DMS153 (cell line): ENCODE measurements at regions not wholly inside any gene's neighbourhood (a gene's known extent, or its start where the extent isn't known, plus 50 kb on each side); places are given as distances from the start of the nearest gene placed in this dataset.

Experiments
- DNase-seq: peaks from one replicate; lab custom pipeline; 2025; lab: John Stamatoyannopoulos, UW

- DNase-seq: no peak
Measured at GRCh38 chr22:49548356-49549202, 279.1 kb downstream of the BRD1 start.

GRCh38 chr22:49547751-49548239 is 279.9 kb downstream of the BRD1 start:
- no peak for DNase-seq

GRCh38 chr22:49546811-49547585 is 280.7 kb downstream of the BRD1 start:
- no peak for DNase-seq

DNA sequence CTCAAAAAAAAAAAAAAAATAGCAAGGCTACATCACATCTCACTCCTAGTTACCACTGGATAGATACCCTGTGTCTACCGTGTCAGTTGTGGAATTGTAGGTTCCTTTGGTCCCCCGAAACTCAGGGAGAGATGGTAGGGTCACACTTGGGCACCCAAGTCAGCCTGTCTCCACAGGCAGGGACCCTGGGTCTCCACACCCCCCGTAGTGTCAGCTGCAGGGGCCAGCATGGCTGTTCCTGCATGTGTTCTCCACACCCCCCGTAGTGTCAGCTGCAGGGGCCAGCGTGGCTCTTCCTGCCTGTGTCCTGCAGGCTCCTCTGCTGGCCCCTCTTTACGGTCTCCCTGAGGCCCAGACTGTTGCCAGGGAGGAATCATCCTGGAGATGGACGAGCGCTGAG is 282.1 kb downstream of the BRD1 start:
- DNase-seq: no peak

DNA sequence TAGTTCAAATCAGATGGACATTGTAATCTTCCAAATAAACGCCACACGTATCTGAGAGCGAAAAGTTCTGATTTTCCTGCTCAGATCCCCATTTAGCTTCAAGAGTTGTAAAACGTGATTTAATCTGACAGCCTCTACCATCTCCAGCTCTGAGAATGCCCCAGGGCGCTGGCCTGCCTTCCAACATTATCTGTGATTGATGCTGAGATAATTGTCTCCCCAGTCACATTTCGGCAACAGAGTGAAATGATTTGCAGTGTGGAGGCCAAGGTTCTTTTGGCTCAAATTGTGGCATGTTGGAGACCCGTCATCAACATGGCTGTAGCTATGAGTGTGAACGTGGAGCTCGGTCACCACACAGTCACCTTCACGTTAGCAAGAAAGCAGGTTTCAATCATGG is 283.4 kb downstream of the BRD1 start:
- DNase-seq: no peak

- no peak for DNase-seq
Measured at GRCh38 chr22:49543876-49544275, 283.8 kb downstream of the BRD1 start.

GRCh38 chr22:49541693-49542230 is 285.9 kb downstream of the BRD1 start:
- no peak for DNase-seq

DNA sequence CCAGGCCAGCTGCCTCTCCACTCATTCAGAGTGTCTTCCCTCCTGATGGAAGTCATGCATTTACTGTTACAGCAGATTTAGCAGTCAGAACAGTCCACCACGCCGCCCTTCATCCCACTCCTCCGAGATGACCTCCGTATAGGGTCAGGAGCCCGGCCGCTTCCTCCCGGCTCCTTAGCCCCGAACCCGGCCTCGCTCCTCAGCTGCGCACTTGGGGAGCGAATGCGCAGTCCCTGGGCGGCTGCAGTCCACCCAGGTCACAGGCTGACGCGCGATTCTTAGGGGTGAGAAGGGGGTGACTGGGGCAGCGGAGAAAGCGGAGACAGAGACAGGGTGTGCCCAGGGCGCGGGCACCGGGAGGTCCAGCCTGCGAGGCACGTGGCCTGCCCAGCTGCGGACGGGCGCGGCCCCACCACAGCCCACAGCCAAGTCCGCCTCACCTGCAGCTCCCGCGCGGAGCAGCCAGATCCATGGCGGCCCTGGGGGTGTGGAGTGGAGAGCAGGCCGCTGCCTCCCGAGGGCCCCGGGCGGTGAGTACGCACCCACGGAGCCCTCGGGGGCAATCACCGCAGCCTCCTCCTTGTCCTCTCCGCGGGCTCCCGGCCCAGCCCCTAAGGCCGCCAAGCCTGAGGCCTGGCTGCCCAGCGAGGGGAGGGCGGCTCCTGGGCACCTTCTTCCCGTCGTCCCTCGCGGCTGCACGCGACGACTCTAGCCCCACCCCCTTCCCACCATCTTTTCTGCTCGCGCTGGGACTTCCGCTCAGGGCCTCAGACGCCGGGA is 286.6 kb downstream of the BRD1 start:
- no peak for DNase-seq

- no peak for DNase-seq
Measured at GRCh38 chr22:49540084-49540912, 287.4 kb downstream of the BRD1 start.

DNA sequence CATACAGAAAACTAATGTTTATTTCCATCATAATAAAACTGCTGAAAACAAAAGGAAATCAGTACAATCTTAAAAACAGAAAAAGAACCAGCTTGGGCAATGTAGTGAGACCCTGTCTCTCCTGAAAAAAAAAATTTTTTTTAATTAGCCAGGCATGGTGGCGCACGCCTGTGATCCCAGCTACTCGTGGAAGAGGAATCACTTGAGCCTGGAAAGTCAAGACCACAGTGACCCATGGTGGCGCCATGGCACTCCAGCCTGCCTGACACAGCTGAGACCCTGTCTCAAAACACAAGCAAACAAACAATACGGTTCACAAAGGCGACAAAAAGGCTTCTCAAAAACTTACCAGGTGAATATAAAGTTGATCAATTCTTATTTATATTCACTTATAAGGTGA is 289.7 kb downstream of the BRD1 start:
- no peak for DNase-seq

GRCh38 chr22:49536571-49537131 is 291.0 kb downstream of the BRD1 start:
- no peak for DNase-seq

DNA sequence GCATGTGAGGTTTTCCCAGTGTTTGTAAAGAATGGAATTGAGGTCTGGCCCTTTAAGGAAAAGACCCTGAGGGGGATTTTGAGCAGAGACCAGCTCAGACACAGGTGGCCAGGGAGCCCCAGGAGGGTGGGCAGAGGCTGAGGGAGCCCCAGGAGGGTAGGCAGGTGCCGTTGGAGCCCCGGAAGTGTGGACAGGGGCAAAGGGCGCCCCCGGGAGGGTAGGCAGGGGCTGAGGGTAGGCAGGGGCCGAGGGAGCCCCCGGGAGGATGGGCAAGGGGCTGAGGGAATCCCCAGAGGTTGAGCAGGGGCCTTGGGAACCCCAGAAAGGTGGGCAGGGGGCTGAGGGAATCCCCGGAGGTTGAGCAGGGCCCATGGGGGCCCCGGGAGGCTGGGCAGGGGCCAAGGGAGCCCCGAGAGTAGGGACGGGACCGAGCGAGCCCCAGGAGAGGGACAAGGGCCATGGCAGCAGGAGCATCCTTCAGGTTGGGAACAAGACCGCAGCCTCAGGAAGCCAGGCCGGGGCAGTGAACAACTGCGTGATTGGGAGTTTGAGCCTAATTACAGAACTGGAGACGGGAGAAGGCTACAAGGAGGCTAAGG is 292.0 kb downstream of the BRD1 start:
- no peak for DNase-seq

GRCh38 chr22:49535126-49535525 is 292.5 kb downstream of the BRD1 start:
- no peak for DNase-seq

GRCh38 chr22:49534386-49534785 is 293.3 kb downstream of the BRD1 start:
- DNase-seq: no peak

DNA sequence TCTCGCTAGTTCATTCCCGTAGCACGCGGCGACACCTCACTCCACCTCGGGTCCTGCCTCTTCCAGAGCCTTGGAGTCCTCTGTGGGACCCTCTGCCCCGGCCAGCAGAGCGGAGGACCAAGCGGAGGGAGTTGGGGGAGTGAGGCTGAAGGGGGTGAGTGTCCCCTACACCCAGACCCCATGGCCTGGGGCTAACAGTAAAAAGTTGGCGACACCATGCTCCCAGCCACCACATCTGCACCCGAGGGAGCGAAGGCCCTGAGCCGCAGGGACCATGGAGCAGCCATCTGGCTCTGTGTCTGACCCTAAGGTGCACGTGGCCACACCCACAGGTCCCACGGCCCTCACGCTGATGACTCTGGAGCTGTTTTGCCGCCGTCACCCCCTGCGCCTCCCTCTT is 293.8 kb downstream of the BRD1 start:
- no peak for DNase-seq

DNA sequence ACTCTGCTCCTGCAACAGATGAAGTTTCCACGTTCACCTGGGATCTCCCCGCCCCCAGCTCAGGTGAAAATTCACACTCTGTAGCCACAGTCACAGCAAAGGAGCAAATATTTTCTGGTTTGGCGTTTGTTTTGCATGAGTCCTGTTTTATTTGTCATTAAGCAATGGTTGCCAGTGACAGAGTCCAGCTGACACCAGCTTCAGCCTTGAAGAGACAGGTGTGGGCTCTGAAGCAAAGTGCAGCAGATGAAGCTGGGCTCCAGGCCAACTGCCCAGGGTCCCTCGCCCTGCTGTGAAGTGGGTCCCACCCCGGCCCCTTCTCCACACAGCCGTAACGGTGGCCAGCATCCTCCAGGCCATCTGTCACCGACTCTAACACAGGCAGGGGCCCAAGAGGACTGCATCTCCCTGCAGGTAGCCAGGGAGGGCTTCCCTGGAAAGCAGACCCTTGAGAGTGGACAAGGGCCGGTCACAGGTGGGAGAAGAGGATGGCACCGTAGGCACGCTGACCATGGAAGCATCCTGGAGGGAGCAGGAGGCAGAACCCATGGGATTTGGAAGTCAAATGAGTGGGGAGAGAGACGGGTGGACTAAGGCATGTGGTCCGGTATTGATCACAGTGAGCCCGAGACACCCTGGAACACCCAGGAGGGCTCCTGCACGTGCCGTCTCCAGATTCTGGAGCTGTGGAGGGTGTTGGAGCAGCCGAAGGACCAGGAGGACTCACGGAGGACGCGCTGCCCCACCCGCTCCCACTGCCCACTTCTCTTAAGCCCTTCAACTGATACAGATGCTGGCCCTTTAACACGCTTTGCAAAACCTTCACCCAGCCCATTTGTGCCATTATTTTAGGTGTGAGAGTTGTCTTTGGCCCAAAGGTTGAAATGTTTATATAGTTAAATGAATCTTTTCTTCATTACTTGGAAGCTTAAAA is 294.5 kb downstream of the BRD1 start:
- no peak for DNase-seq

DNA sequence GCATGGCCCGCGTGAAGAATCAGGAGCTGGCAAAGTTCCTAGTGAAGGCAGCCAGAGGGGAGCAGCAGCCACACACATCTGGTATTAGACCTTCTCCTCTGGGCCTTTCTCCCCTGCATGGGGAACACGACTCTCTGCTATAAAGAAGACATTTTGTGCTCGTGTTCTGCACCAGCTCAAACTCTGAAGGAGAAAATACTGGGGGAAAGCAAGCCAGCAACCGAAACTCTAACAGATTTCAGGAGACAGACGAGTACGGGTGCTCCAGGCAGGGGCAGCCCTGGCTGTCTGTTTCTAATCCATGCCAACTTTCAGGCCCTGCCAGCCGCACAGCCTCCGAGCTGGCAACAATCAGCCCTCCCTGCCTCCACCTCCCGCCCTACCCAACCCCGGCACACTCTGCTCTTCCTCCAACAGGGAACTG is 296.3 kb downstream of the BRD1 start:
- no peak for DNase-seq

DNA sequence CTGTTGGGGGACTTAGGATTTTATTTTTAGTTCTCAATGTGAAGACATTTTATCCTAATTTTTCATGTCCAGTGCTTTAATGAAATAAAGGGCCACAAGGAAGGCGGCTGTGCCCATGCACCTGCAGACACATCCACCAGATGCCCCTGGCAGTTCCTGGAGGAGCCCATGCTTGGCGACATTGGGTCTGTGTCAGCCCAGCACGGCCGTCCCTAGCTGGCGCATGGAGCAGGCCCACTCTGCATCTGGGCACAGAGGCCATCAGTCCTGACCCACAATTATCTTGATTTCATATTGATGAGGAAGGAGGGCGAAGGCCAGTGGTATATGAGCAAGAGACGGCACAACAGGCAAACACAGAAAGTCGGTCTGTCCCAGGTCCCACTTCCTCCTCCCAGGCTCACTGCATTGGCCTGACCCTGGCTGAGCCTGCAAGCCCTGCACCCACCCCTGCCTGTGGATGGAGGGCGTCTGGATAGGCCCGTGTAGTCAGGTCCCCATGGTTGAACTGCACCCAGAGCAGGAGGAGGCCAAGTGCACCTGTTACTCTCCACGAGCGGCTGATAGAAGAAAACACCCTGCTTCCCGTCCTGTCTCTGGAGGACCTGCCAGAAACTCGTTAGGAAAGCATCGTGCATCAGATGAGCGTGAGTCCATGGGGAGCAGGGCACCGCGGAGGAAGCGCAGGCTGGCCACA is 296.9 kb downstream of the BRD1 start:
- no peak for DNase-seq

GRCh38 chr22:49528420-49528720 is 299.3 kb downstream of the BRD1 start:
- peak; percentile 26 for DNase-seq
